ENCODE measurements at regions not wholly inside any gene's neighbourhood (a gene's known extent, or its start where the extent isn't known, plus 50 kb on each side); places are given as distances from the start of the nearest gene placed in this dataset.
A peak's percentile ranks its signal among the peaks of the same experiment; 100 is the strongest.
"Not testable (repeated sequence)": the region's sequence is repeated elsewhere in the genome, so short reads cannot be mapped to it uniquely, and the experiment has no call there.

DNA sequence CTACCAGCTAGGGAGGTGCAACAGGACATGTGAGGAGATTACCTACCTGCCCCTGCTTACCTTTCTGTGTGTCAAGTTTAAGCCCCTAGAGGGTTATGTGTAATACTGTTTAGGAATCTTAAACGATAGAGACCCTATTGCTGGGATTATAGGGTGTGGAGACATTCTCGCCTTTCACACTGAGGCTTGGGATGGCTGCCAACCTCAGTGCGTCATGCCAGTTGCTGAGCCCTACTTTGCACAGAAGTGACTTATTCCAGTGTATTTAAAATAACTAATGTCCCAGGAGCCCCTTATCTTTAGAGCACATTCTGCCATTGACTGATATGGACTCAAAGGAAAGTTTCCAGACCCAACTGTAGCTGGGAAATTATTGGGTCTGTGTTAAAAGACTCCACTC is 76.6 kb upstream of the XPA start:
- no peak for DNase-seq

DNA sequence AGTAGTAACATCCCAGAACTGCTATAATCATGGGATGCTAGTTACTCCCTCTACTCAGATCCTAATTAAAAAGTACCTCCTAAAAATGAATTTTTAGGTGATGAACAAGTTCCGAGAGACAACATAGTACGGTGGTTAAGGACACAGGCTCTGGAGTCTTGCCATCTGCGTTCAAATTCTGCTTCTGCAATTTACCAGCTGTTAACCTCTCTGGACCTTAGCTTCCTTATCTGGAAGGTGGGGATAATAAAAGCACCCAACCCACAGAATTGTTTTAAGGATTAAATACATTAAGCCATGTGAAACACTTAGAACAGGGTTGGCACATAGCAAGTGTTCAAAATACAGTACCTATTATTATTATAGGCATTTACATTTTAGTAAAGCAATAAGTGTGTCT is 77.5 kb upstream of the XPA start:
- DNase-seq: no peak

DNA sequence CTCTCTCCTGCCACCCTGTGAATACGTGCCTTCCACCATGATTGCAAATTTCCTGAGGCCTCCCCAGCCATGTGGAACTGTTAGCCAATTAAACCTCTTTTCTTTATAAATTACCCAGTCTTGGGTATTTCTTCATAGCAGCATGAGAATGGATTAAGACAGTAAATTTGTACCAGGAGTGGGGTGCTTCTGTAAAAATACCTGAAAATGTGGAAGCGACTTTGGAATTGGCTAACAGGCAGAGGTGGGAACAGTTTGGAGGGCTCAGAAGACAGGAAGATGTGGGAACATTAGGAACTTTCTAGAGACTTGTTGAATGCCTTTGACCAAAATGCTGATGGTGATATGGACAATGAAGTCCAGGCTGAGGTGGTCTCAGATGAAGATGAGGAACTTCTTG is 74.3 kb upstream of the FOXE1 start:
- not testable (repeated sequence) for DNase-seq

DNA sequence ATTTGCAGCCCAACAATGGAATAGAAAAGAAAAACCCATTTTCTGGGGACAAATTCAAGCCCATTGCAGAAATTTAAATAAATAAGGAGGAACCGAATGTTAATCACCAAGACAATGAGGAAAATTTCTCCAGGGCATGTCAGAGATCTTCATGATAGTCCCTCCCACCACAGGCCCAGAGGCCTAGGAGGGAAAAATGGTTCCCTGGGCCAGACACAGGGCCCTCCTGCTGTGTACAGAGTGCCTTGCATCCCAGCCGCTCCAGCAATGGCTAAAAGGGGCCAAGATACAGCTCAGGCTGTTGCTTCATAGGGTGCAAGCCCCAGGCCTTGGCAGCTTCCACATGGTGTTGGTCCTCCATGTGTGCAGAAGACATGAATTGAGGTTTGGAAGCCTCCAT is 73.4 kb upstream of the FOXE1 start:
- DNase-seq: no peak

DNA sequence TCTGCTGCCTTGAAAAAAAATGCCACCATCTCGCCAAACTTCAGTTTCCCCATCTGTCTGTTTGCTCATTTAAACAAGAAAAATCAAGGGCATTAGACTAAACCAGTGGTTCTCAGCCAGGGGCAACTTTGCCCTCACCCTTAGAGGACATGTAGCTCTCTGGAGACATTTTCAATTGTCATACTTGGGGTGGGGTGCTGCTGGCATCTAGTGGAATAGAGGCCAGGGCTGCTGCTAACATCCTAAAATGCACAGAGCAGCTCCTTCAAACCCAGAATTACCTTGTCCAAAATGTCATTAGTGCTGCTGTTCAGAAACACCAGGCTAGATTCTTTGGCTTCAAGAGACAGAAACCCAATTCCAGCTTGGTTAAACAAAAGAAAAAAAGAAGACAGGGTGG is 71.1 kb upstream of the FOXE1 start:
- DNase-seq: no peak

DNA sequence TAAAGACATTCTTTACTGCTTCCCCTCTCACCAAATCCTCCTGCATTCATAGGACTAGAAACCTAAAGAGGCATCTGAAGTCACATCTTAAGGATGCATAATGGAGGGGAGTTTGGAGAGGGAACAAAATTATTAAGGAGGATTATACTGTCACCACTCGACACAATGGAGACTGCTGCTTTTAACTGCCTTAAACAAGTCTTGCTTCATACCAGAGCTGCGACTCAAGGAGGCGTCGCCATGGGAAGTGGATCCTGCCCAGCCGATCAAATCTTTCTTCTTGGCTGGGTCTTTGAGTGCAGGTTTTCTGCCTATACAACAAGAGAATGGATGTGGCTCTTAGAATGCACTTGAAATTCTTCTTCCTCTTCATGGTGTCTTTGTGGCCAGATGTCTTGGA is 66.7 kb upstream of the FOXE1 start:
- peak in 1 of 2 experiments; percentile 27 for DNase-seq

DNA sequence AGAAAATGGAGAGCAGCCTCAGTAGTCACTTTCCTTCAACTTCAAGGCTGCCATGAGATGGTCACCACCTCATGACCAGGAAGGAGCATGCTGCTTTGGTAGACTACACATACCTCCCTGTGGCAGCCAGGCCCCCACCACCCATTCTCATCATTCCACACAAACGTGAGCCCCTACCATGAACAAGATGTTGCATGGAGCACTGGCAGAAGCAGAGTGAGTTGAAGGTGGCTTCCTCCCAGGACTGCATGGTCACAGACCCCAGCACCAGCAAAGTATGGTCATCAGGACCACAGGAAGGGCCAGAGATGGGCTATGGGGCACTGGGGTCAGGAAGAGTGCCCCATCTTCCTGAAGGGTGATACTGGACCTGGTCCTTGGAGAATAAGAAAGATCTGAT is 65.5 kb upstream of the FOXE1 start:
- no peak for DNase-seq

DNA sequence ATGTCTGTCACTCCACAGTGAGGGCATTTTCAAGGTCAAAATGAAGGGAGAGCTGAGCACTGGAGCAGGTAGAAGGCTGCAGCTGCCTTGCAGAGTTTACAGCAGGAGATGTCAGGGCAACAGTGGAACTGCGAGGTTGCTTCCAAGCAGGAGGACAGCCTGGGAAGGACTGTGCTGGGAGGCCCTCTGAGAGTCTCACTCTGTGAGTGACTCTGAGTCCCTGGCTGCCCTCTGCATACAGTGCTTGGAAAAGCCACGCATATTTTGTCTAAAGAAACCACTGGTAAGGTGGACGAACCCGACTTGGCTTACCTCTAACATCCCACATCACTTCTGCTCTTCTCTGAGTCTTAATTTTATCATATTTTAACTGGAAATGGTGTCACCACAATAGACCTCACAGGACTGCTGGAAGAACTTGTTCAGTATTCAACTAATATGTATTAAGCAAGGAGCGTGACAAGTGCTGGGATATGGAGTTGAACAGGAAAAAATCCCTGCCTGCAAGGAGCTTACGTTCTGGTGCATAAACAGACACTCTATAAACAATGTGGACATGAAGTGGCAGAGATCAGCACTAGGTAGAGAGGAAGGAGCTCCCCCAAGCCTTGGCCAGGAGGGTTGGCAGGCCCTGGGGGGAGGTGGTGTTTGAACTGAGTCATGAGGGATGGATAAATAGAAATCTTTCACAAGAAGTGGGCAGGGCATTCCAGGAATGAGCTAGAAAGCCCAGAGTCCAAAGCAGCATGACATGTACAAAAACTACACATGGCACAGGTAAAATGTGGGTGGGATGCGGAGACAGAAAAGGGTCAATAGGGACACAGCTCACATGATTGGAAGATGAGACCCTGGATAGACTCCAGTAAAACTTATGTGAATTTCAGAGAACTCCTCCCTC is 64.0 kb upstream of the FOXE1 start:
- DNase-seq: no peak

DNA sequence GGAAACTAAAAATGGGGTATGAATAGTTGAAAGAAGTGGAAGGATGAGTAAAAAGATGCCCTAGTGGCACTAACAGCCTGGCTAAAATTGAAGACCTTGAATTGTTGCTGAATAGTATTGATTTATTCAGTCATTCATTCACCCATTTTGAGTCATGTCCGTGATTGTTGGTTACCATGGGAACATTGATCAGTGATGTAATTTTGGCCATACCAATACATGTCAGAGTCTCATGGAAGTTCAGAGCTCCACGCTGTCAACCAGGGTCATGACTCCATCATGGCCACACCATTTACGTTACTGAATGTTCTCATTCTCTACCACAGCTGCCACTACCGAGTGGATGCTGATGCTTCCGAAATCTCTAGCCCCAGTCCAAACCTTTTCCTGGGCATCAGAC is 62.5 kb upstream of the FOXE1 start:
- DNase-seq: no peak

DNA sequence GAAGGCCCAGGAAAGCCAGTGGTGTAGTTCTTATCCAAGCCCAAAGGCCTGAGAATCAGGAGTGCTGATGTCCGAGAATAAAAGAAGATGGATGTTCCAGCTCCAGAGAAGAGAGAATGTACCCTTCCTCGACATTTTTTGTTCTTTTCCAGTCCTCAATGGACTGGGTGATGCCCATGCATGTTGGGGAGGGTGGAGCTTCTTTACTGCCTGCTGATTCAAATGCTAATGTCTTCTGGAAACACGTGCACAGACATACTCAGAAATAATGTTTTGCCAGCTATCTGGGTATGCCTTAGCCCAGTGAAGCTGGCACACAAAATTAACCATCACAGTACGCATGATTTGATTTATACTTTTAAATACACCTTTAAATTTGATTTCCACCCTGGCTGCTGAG is 61.5 kb upstream of the FOXE1 start:
- DNase-seq: no peak

DNA sequence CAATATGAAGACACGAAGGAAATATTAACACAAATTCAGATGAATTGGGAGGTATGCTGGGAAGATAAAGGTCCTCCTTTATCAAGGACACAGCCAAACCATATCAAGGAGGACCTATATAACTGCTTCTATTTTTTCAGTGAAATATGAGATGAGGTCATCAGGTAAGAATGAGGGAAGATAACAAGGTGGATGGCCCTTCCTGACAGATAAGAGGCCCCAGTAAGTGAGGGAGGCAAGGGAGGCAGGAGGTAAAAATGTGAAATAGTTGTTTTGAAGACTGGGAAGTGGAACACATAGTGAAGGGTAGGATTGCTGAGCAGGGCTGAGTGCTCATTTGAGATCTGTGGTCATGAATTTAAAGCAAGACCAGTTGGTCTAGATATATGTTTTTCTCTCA is 60.0 kb upstream of the FOXE1 start:
- DNase-seq: no peak

DNA sequence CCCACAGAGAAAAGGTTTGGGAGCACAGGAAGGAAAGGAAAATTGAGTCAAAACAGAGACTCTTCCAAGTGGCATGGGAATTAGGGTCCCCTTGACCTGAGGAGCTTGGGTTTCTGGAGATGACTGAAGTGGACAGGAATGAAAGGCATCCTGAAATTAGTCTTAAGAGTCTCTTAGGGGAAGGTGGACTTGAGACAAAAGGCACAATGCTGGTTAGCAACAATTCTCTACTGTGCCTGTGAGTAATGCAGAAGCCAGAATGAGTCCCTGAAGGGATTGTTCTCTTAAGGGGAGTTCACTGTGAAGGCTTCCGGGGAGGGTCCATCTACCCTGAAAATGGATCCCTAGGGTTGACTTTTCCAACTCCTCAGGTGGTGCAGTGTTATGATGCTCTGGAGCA is 58.4 kb upstream of the FOXE1 start:
- no peak for DNase-seq

DNA sequence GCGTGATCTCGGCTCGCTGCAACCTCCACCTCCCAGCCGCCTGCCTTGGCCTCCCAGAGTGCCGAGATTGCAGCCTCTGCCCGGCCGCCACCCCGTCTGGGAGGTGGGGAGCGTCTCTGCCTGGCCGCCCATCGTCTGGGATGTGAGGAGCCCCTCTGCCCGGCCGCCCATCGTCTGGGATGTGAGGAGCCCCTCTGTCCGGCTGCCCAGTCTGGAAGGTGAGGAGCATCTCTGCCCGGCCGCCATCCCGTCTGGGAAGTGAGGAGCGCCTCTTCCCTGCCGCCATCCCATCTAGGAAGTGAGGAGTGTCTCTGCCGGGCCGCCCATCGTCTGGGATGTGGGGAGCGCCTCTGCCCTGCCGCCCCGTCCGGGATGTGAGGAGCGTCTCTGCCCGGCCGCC is 56.9 kb upstream of the FOXE1 start:
- DNase-seq: not testable (repeated sequence)

DNA sequence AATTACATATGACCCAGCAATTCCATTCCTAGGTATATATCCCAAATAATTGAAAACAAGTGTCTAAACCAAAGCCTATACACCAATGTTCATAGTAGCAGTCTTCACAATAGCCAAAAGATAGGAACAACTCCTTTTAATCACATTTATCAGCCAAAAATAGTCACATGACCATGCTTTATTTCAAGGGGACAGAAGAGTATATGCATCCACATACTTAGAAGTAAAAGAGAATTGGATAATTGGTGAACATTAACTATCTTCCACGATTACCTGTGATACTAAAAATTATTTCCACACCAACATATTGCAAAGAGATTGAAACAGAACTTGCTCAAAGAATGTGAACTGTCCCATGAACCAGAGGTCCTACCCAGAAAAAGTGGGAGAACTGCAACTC is 51.8 kb upstream of the FOXE1 start:
- no peak for DNase-seq

DNA sequence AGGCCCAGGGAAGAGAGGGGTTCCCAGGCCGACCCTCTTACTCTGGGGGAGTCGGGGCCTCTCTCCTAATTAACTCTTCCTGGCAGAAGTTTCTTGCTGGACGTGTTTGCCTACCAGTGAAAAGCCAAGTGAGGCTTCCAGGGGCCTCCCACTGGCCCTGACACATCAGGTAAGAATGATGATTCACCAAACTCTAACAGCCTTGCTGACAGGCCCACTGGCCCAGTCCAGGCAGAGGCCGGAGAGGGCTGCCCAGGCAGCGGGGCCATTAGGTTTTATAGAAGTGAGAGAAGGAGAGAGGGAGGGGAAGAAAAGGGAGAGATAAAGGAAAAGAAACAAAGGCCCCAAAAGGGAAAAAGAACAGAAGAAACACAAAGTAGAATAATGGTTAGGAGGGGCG is 50.8 kb upstream of the FOXE1 start:
- DNase-seq: peak; percentile 24 to 44

DNA sequence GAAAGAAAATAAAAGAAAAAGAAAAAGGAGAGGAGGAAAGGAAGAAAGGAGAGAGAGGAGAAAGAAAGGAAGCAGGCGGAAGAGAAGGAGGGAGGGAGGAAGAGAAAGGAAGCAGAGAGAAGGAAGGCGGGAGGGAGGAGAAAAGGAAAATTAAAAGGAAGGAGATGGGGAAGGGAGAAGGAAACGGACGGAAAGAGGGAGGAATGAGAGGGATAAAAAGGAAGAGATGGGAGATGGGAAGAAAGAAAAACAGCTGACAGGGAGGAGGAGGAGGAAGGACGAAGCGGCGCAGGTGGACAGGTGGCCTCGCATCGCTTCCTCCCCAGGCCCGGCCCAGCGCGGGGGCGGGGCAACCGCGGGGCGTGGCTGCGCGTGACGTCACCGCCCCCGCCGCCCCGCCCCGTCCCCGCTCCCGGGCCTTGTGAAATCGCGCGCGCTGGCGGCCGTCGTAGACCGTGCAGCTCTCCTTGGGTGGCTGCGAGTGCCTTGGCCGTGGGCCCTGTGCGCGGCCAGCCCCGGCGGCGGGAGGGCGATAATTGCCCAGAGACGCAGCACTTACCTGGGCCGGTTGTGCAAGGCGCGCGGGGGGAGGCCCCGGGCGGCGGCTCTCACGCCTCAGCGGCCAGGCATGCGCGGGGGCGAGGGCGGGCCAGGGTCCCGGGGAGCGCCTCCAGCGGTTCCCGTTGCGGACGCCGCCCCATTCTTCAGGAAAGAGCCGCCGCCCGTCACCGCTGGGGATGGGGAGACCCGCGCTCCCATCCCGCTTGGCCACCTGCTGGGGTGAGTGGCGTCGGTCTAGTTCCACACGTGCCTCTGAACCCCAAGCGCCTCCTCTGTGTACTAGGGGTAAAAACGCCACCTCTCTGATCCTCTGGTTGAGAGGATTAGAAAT is 49.6 kb upstream of the FOXE1 start:
- DNase-seq: peak; percentile 23 to 56
